GM12875 (cell line): ENCODE measurements at regions not wholly inside any gene's neighbourhood (a gene's known extent, or its start where the extent isn't known, plus 50 kb on each side); places are given as distances from the start of the nearest gene placed in this dataset.

Experiments
- H3K4me3 ChIP-seq: one replicate; pipeline ENCODE4 v1.5.1; 2011; ENCODE audit warnings: low read depth, low read length, control low read depth
- TF ChIP-seq, protein P1 (sequence below): IDR thresholded peaks from 2 replicates; pipeline ENCODE4 v1.5.1; 2011; ENCODE audit warnings: low read depth, mild to moderate bottlenecking, control low read depth, inconsistent platforms, low read length, moderate library complexity, borderline replicate concordance; ENCODE audit not compliant: insufficient read depth

DNA sequence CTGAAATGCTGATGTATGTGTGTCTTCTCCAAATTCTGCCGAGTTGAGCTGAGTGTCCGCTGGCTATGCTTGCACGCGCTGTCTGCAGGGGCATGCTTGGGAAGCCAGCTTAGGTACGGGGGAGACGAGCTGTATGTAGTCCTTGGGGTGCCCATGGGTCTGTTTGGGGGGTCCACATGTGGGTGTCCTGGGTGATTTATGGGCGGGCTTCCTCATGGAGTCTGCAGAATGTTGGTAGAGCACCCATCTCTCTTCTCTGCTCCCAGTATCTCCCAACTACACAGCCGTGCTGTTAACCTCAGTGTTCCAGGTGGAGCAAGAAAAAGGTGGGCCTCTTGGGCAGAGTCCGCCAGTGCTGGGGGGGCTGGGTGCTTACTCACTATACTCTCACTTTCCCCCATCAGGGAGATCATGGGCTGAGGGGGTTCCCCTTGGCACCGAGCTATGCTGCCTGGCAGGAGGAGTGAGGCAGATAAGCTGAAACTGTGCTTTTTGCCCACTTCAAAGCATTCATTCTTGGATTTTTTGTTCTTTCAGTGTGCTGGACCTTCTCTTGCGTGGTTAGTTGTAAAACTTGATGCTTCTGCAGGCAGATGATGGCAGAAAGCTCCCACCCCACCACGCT lies 128.2 kb upstream of the ALKAL2 start:
- TF ChIP-seq, protein P1, sequence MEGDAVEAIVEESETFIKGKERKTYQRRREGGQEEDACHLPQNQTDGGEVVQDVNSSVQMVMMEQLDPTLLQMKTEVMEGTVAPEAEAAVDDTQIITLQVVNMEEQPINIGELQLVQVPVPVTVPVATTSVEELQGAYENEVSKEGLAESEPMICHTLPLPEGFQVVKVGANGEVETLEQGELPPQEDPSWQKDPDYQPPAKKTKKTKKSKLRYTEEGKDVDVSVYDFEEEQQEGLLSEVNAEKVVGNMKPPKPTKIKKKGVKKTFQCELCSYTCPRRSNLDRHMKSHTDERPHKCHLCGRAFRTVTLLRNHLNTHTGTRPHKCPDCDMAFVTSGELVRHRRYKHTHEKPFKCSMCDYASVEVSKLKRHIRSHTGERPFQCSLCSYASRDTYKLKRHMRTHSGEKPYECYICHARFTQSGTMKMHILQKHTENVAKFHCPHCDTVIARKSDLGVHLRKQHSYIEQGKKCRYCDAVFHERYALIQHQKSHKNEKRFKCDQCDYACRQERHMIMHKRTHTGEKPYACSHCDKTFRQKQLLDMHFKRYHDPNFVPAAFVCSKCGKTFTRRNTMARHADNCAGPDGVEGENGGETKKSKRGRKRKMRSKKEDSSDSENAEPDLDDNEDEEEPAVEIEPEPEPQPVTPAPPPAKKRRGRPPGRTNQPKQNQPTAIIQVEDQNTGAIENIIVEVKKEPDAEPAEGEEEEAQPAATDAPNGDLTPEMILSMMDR, result no peak
- no peak overlapping the region for H3K4me3 ChIP-seq

DNA sequence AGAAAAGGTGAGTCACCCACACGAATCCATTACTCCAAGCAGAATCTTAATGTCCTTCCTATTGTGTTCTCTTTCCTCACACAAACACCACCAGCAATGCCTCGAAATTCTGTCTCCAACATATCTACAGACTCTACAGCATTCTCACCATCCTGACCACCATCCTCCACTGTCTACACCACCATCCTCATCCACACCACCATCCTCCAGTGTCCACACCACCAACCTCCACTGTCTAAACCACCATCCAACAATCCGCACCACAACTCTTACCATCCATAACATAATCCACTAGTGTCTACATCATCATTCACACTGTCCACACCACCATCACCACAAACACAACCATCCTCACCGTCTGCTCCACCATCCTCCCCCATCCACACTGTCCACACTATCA lies 121.6 kb upstream of the ALKAL2 start:
- H3K4me3 ChIP-seq, result no peak overlapping the region

DNA sequence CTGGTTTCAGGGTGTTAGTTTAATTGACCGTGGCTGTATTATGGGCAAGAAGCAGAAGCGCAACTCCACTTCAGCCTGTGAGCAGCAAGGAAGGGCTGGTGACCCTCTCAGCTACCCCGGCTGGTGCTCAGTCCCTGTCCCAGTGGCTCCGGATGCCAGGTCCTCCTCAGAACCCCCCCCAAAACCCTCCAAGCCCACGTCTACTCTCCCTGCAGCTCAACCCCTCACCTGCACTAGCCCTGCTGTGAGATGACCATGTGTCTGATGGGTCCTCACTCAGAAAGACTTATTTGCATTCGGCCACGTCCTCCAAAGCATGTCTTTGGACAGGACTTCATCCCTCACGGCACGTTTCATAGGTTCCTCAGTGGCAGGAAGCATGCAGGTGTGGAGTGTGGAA lies 119.7 kb upstream of the ALKAL2 start:
- no peak overlapping the region for H3K4me3 ChIP-seq
- TF ChIP-seq, protein P1, result no peak

More for the DNA sequence above, 121.6 kb upstream of the ALKAL2 start:
- TF ChIP-seq, protein P1, result no peak

DNA sequence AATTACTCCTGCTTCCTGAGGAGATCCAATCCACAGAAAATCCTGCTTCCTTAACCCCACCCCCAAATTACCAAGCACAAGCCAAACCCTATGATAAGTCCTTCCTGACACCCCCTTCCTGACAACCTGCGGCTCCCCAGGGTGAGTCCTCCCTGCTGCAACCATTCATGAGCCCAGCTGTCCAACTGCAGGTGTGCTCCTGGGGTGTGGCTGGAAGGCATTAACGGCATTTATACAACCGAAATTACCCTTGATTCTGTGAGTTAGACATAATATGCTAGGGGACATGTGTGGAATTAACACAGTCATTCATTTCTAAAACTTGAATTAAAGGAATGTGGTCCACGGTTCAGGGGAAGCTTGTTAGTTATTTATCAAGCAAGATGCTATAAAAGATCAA lies 119.0 kb upstream of the ALKAL2 start:
- TF ChIP-seq, protein P1, result no peak
- no peak overlapping the region for H3K4me3 ChIP-seq

DNA sequence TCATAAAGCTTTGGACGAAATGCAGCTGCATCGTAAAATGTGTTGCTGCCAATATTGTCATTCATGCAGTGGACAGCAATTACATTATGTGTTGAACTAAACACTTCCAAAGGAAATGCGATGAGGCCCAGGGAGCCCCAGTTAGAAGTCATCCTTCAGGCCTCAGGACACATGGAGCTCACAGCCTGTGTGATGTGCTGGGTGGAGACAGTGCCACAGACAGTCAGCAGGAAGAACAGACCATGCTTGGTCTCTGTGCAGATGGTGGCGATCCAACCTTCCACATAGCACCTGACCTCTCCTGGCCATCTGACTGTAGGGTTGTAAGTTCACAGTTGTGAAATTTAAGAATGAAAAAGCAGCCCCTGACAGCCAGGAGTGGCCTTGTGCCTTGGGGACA lies 118.3 kb upstream of the ALKAL2 start:
- H3K4me3 ChIP-seq, result no peak overlapping the region
- TF ChIP-seq, protein P1, result no peak

DNA sequence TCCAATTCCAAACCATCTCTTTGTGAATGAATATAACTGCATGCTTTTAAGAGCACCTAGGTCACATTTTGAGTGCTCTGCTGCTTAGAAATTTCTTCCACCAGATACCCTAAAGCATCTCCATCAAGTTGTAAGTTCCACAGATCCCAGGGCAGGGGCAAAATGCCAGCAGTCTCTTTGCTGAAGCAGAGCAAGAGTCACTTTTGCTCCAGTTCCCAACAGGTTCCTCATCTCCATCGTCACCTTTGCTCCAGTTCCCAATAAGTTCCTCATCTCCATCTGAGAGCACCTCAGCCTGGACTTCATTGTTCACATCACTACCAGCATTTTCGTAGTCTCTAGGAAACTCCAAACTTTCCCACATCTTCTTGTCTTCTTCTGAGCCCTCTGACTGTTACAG lies 116.7 kb upstream of the ALKAL2 start:
- H3K4me3 ChIP-seq, result no peak overlapping the region
- TF ChIP-seq, protein P1, result no peak

DNA sequence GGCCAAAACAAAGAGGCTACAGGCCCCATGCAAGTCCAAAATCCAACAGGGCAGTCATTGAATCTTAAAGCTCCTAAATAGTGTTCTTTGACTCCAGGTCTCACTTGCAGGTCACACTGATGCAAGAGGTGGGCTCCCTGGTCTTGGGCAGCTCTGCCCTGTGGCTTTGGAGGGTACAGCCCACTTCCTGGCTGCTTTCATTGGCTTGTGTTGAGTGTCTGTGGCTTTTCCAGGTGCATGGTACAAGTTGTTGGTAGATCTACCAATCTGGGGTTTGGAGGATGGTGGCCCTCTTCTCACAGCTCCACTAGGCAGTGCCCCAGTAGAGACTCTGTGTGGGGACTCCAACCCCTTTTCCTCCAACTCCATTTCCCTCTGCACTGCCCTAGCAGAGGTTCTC lies 115.8 kb upstream of the ALKAL2 start:
- TF ChIP-seq, protein P1, result no peak
- H3K4me3 ChIP-seq, result no peak overlapping the region
